Non-pigmented ciliary epithelial cell (primary cell): ENCODE measurements at regions not wholly inside any gene's neighbourhood (a gene's known extent, or its start where the extent isn't known, plus 50 kb on each side); places are given as distances from the start of the nearest gene placed in this dataset.
"Not testable (repeated sequence)": the region's sequence is repeated elsewhere in the genome, so short reads cannot be mapped to it uniquely, and the experiment has no call there.

Source experiments
- DNase-seq: peaks from one replicate; pipeline ENCODE4 v3.0.0-alpha.2; 2010; ENCODE audit warnings: low read depth

DNA sequence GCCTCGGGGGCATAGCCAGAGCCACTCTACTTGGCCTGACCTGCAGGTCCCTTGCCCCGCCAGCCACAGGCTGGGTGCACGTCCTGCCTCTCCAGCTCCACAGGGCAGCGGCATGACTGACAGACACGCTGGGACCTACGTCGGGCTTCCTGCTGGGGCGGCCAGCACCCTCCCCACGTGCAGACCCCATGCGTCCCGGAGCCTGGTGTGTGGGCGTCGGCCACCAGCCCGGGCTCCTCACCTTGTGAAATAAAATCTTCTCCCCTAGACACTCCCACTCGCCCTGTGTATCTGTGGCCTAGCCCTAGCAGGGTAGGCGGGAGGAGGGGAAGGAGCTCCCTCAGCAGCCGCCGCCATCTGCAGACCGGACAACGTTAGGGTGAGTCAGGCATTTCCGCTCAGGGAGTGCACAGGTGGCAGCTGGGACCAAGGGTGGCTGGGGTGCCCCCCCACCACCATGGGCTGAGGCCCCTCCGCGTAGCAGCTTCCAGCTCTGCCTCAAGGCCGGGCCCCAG, 119.5 kb downstream of the IGLL1 start:
- not testable (repeated sequence) for DNase-seq

DNA sequence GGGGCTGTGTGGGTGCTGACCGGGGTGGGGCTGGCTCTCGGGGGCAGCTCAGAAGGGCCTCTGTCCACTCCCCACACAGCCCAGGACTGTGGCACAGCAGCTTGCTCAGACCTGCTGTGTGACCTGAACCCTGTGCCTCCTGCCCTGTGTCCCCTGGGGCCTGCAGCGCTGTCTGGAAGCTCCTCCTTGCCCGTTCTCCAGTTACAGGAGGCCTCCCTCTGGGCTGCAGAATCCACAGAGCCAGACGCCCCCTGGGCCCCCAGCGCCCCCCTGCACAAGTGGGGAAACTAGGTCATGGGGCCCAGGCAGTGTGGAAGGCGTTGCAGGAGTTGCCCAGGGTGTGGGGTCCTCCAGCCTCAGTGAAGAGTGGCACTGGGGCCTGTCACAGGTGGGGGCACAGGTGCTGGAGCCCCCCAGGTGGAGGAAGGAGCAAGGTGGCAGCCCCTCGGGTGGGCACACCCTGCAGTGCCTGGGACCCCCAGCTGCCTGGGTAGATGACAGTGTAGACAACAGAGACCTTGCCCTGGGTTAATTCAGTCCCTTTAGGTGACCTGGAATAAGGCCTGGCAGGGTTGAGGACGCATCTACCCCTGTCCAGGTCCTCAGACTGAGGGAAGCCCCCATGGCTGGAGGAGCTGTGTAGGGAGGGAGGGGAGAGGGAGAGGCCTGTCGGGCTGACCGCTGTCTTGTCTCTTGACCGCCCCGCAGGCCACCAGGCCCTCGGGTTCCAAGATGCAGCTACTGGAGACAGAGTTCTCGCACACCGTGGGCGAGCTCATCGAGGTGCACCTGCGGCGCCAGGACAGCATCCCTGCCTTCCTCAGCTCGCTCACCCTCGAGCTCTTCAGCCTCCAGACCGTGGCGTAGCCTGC, 120.2 kb downstream of the IGLL1 start:
- not testable (repeated sequence) for DNase-seq

- DNase-seq: no peak
Observed at GRCh38 chr22:23458663-23459541, 121.2 kb downstream of the IGLL1 start.

GRCh38 chr22:23457380-23457985, 122.6 kb downstream of the IGLL1 start:
- no peak for DNase-seq

DNA sequence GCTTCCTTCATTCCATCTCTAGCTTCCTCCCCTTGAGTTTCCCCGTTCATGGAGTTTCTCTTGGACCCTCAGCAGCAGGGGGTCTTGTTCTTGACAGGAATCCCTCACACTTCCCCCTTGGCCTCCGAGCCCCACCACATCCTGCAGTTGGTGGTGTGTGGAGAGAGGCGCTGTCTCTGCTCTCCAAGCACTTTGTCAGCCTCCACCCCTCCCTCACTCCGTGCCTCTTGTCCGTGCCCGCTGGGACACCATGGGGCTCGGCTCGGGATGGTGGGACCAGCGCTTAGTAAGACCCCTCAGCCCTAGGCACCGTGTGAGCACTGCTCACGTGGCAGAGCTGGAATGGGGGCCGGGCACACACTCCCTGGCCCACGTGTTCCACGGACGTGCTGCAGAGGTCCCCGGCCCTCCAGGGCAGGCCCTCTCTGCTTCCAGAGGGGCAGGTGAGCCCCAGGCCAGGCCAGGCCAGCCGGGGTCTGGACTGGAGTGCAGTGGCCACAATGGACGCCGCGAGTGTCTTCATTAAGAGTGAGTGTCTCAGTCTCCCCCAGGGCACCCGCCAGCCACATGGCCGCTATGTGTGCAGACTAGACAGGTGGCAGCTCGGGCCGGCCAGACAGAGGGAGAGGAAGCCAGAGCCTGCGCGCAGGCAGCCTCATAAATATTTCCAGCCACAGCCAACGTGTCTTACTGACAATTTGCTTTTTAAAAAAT, 123.3 kb downstream of the IGLL1 start:
- DNase-seq: not testable (repeated sequence)

GRCh38 chr22:23454345-23454744, 125.7 kb downstream of the IGLL1 start:
- not testable (repeated sequence) for DNase-seq

GRCh38 chr22:23453277-23453676, 126.8 kb downstream of the IGLL1 start:
- no peak for DNase-seq

DNA sequence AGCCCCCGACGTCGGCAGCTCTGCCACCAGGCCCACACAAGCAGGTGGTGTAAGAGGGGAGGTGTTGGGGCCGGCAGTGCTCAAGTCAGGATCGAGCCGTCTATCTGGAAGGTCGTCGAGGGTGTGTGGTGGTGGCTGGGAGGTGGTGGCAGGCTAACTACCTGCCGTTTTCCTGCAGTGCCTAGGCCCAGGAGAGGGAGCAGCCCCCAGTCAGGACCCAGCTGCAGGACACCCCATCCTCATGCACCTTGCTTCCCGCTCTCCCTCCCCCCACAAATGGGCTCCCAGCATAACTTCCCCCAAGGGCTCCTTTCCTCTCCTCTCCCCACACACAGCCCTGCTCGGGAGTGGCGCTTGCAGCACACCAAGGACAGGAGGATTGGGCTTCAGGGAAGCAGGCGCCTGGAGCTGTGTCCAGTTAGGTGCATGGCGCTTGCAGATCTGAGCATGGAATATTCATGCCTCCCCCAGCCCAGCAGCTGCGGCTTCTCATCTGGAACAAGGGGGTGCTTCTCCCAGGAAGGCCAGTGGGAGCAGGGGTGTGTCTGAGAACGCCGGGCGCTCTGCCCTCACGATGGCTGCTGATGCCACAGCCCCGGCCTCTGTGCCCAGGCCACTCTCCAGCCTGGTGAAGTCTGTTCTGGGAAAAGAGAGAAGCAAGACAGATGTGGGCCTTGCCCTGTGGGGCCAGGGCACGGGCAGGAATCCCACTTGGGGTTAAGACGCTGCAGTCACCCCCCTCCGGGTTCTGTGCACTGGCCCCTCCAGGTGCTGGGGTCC, 127.7 kb downstream of the IGLL1 start:
- no peak for DNase-seq

DNA sequence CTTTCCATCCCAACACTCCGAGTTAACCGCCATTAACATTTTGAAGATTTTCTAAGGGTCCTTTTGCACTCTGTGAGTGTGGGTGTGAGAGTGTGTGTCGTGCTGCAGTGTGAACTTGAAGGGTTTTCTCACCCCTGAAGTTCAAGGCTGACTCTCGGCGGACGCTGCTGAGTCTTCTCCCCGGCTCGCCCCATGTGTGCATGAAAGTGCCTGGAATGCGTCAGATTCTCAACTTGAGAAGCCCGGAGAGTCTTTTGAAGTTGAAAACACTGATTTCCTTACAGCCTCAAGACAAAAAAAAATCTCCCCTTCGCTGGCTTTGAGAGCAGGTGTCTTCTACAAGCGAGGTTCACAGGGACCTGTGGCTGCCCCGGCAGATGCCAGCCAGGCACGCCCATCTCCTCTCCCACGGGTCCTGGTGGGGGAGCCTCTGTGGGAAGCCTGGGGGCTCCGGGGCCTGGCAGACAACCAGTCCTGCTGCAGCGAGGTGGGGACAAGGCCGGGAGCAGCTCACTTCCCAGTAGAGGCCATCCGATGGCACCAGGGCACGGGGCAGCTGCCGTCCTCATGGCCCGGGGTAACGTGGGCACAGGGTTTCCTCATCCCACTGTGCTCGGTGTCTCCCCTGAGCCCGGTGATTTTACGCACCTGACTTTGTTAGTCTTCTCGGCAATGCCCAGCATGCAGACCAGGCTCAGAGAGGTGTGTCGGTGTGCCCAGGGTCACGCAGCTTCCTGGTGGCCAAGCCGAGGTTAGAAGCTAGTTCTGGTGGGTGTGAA, 128.4 kb downstream of the IGLL1 start:
- DNase-seq: not testable (repeated sequence)

DNA sequence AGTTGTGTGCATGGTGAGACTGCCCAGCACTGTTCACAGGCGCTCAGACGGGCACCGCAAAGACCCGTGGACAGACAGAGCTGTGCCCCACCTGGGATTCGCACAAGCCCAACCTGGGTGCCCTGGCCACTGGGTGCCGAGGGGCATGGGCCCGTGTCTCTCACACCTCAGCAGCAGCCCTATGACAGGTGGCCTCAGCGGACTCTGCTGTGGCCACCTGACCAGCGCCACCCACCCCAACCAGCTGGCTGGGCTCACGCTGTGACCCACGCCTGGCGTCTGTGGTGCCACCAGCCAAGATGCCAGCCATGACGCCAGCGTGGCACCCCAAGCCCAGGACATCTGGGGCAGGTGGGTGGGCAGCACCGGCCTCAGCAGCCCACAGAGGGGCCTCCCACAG, 129.3 kb downstream of the IGLL1 start:
- DNase-seq: not testable (repeated sequence)

- no peak for DNase-seq
Observed at GRCh38 chr22:23450434-23450795, 129.7 kb downstream of the IGLL1 start.

DNA sequence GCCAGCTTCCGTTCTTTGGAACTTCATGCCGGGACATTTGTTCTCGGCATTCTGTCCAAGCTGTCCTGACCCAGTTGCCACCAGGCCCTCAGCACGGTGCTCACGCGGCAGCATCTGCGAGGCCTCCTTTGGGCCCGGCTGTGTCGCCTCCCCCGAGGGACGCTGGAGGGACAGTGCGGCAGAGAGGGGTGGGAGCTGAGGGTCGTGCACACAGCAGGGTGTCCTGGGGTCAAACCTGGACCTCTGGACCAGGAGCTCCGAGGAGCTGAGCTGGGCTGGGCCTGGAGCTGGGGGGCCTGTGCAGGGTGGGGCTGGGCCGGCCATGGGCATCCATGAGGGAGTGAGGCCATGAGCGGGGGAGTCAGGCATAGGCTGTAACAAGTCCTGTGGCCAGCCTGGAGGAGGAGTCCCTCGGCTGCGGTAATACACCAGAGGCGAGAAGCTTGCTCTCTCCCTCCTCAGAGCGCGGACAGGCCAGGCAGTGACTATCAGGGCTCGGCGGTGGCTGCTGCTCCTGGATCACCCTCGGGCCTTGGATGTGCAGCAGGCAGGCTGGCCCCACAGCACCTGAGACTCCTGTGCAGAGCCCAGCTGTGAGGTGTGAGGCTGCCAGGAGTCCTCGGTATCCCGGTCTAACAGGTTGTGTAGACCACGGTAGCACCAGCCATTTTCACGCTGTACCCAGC, 130.2 kb downstream of the IGLL1 start:
- DNase-seq: not testable (repeated sequence)

- DNase-seq: not testable (repeated sequence)
Observed at GRCh38 chr22:23448499-23449288, 131.4 kb downstream of the IGLL1 start.

DNA sequence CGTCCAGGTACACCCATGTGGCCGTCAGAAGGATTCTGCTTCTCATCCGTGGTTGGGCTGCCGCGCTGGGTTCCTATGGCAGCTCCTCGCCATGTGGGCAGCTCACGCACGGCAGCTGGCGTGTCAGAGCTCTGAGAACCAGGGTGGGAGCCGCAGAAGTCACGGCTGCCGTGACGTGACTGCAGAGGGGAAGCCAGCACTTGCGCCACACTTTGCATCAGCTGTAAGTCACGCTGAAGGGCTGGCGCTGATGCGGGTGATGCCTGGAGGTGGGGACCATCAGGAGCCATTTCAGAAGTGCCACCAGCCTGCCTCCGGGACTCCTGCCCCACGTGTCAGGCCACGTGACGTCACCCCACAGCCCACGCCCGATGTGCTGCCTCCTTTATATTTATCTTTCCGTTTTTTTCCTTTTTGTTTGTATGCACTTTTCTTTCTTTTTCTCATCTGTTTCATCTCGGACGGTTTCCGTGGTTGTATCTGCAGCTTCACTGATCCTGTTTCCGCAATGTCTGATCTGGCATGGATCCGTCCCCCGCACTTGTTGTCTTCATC, 133.2 kb downstream of the IGLL1 start:
- DNase-seq: no peak

DNA sequence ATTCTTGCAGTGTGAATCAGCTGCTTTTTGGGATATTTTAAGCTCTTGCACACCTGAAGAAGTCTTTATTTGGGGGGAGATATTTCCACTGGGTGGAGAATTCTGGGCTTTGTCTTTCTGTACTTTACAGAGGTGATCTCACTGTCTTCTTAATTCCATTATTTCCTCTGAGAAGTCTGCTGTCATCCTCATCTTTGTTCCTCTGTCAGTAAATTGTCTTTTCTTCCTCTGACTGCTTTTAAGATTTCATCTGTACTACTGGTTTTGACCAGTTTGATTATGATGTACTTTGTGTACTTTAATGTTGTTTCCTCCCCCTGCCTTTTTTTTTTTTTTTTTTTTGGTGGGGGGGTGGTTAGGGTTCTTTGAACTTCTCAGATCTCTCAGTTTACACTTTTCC, 133.9 kb downstream of the IGLL1 start:
- DNase-seq: not testable (repeated sequence)

- not testable (repeated sequence) for DNase-seq
Observed at GRCh38 chr22:23443905-23444304, 136.2 kb downstream of the IGLL1 start.

GRCh38 chr22:23439581-23439980, 140.5 kb downstream of the IGLL1 start:
- not testable (repeated sequence) for DNase-seq

GRCh38 chr22:23438216-23438615, 141.9 kb downstream of the IGLL1 start:
- DNase-seq: no peak
